Thoracic aorta (tissue), 2 donors: ENCODE measurements at regions not wholly inside any gene's neighbourhood (a gene's known extent, or its start where the extent isn't known, plus 50 kb on each side); places are given as distances from the start of the nearest gene placed in this dataset.

Experiments used
- ATAC-seq: fragments of 150-250 bp; one replicate; pipeline ENCODE4 v1.8.0; 2017; ENCODE audit warnings: low read depth; ENCODE audit not compliant: insufficient number of reproducible peaks, low FRiP score
- DNase-seq: peaks from one replicate; pipeline ENCODE4 v3.0.0-alpha.2; 2020; ENCODE audit warnings: low spot score
- H3K27ac ChIP-seq, 2 donors: fragments of 200-600 bp; sonication (generic); 1 replicate in 1 of 2; 2 replicates in 1 of 2; pipeline ENCODE4 v1.5.1; 2016; ENCODE audit warnings: mild to moderate bottlenecking in 2 of 2, moderate library complexity in 2 of 2
- H3K27me3 ChIP-seq: fragments of 200-600 bp; sonication (generic); replicated peaks from 2 replicates; pipeline ENCODE4 v1.6.0; 2016; ENCODE audit warnings: mild to moderate bottlenecking; ENCODE audit not compliant: insufficient read depth
- H3K36me3 ChIP-seq: fragments of 200-600 bp; sonication (generic); one replicate; pipeline ENCODE4 v1.5.1; 2016
- H3K4me1 ChIP-seq, 2 donors: fragments of 200-600 bp; sonication (generic); 1 replicate in 1 of 2; 2 replicates in 1 of 2; pipeline versions ENCODE4 v1.5.1 to v1.6.0; 2016; ENCODE audit warnings: low read depth in 2 of 2, mild to moderate bottlenecking in 1 of 2; ENCODE audit not compliant: control insufficient read depth in 1 of 2
- H3K4me3 ChIP-seq: fragments of 200-600 bp; sonication (generic); 2 replicates; pipeline ENCODE4 v1.5.1; 2016; ENCODE audit warnings: mild to moderate bottlenecking
- H3K9me3 ChIP-seq: fragments of 200-600 bp; sonication (generic); 2 replicates; pipeline ENCODE4 v1.5.1; 2016
- CTCF ChIP-seq: fragments of 200-600 bp; sonication (generic); IDR thresholded peaks from one replicate; pipeline ENCODE4 v1.5.1; 2019; ENCODE audit warnings: antibody characterized with exemption

- no peaks in the 10 kb centered on the region for H3K9me3 ChIP-seq
- no peak for TF ChIP-seq CTCF
- no peak for DNase-seq
- H3K36me3 ChIP-seq: no peaks in the 10 kb centered on the region
- H3K4me1 ChIP-seq: no peaks in the 10 kb centered on the region
- no peak for ATAC-seq
- no peaks in the 10 kb centered on the region for H3K27me3 ChIP-seq
- no peak overlapping the region for H3K27ac ChIP-seq
- no peak overlapping the region for H3K4me3 ChIP-seq
These were observed 111.6 kb upstream of the GCFC2 start for GRCh38 chr2:75822336-75822735.

- no peak for TF ChIP-seq CTCF
- Histone ChIP-seq H3K36me3 (no peaks in the 10 kb centered on the region), H3K4me3 (no peak overlapping the region), H3K4me1 (no peaks in the 10 kb centered on the region), H3K27ac (no peak overlapping the region), H3K9me3 (no peaks in the 10 kb centered on the region), H3K27me3 (no peaks in the 10 kb centered on the region)
- ATAC-seq (no peak), DNase-seq (no peak)
These were observed 110.0 kb upstream of the GCFC2 start for GRCh38 chr2:75820693-75821092.

- DNase-seq: no peak
- H3K4me3 ChIP-seq: no peak overlapping the region
- TF ChIP-seq CTCF: no peak
- no peak for ATAC-seq
- no peaks in the 10 kb centered on the region for H3K9me3 ChIP-seq
- H3K27me3 ChIP-seq: no peaks in the 10 kb centered on the region
- no peaks in the 10 kb centered on the region for H3K4me1 ChIP-seq
- no peak overlapping the region for H3K27ac ChIP-seq
- no peaks in the 10 kb centered on the region for H3K36me3 ChIP-seq
These were observed 100.1 kb upstream of the GCFC2 start for GRCh38 chr2:75810611-75811330.

GRCh38 chr2:75808793-75809535, 98.2 kb upstream of the GCFC2 start:
- Histone ChIP-seq H3K27me3 (no peaks in the 10 kb centered on the region), H3K4me3 (no peak overlapping the region), H3K36me3 (no peaks in the 10 kb centered on the region), H3K9me3 (no peaks in the 10 kb centered on the region), H3K27ac (no peak overlapping the region), H3K4me1 (no peaks in the 10 kb centered on the region)
- DNase-seq (no peak), ATAC-seq (no peak)
- no peak for TF ChIP-seq CTCF

- DNase-seq: no peak
- H3K27ac ChIP-seq: no peak overlapping the region
- H3K27me3 ChIP-seq: no peaks in the 10 kb centered on the region
- no peak for ATAC-seq
- H3K4me1 ChIP-seq: no peaks in the 10 kb centered on the region
- no peak overlapping the region for H3K4me3 ChIP-seq
- no peaks in the 10 kb centered on the region for H3K9me3 ChIP-seq
- no peaks in the 10 kb centered on the region for H3K36me3 ChIP-seq
- no peak for TF ChIP-seq CTCF
These were observed 97.3 kb upstream of the GCFC2 start for GRCh38 chr2:75807992-75808391.
